ENCODE measurements at regions not wholly inside any gene's neighbourhood (a gene's known extent, or its start where the extent isn't known, plus 50 kb on each side); places are given as distances from the start of the nearest gene placed in this dataset.

GRCh38 chrX:8971116-8971515 is 62.8 kb downstream of the FAM9B start:
- peak; percentile 53 for DNase-seq (ENCODE audit: low read depth)
- TF ChIP-seq, protein P1, sequence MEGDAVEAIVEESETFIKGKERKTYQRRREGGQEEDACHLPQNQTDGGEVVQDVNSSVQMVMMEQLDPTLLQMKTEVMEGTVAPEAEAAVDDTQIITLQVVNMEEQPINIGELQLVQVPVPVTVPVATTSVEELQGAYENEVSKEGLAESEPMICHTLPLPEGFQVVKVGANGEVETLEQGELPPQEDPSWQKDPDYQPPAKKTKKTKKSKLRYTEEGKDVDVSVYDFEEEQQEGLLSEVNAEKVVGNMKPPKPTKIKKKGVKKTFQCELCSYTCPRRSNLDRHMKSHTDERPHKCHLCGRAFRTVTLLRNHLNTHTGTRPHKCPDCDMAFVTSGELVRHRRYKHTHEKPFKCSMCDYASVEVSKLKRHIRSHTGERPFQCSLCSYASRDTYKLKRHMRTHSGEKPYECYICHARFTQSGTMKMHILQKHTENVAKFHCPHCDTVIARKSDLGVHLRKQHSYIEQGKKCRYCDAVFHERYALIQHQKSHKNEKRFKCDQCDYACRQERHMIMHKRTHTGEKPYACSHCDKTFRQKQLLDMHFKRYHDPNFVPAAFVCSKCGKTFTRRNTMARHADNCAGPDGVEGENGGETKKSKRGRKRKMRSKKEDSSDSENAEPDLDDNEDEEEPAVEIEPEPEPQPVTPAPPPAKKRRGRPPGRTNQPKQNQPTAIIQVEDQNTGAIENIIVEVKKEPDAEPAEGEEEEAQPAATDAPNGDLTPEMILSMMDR (IDR thresholded peaks at IDR 0.05; ENCODE audit: insufficient read depth, low read depth, low read length, missing control alignments): peak; percentile 34
- H3K4me3 ChIP-seq (ENCODE audit: low read length): no peak overlapping the region

GRCh38 chrX:8969378-8969777 is 64.5 kb downstream of the FAM9B start:
- no peak for DNase-seq (ENCODE audit: low read depth)
- H3K4me3 ChIP-seq (ENCODE audit: low read length): no peak overlapping the region
- TF ChIP-seq, protein P1 (IDR thresholded peaks at IDR 0.05; ENCODE audit: insufficient read depth, low read depth, low read length, missing control alignments): no peak

GRCh38 chrX:8967461-8967860 is 66.5 kb downstream of the FAM9B start:
- DNase-seq (ENCODE audit: low read depth): no peak
- TF ChIP-seq, protein P1 (IDR thresholded peaks at IDR 0.05; ENCODE audit: insufficient read depth, low read depth, low read length, missing control alignments): no peak
- H3K4me3 ChIP-seq (ENCODE audit: low read length): no peak overlapping the region

GRCh38 chrX:8960957-8961468 is 72.9 kb downstream of the FAM9B start:
- no peak for DNase-seq (ENCODE audit: low read depth)
- TF ChIP-seq, protein P1 (IDR thresholded peaks at IDR 0.05; ENCODE audit: insufficient read depth, low read depth, low read length, missing control alignments): no peak
- no peak overlapping the region for H3K4me3 ChIP-seq (ENCODE audit: low read length)

- no peak for DNase-seq (ENCODE audit: low read depth)
- TF ChIP-seq, protein P1 (IDR thresholded peaks at IDR 0.05; ENCODE audit: insufficient read depth, low read depth, low read length, missing control alignments): no peak
- H3K4me3 ChIP-seq (ENCODE audit: low read length): no peak overlapping the region
Observed at GRCh38 chrX:8955511-8955910, 78.4 kb downstream of the FAM9B start.

DNA sequence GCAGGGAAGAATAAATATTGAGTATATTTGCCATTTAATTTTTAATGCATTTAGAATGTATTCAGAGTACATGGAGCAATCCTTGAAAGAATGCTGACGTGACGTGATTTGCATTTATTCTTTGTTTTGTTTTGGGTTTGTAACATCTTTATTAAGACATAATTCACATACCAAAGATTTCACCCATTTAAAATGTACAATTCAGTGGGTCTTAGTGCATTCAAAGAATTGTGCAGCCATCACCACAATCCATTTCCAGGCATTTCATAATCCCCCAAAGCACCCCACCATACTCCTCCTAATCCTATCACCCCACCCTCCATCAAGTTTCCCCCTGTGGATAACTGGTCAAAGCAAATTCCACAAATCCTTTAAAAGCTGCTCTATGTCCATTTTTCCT is 87.4 kb downstream of the FAM9B start:
- DNase-seq (ENCODE audit: low read depth): no peak
- H3K4me3 ChIP-seq (ENCODE audit: low read length): no peak overlapping the region
- TF ChIP-seq, protein P1 (IDR thresholded peaks at IDR 0.05; ENCODE audit: insufficient read depth, low read depth, low read length, missing control alignments): no peak

GRCh38 chrX:8939322-8939721 is 94.6 kb downstream of the FAM9B start:
- DNase-seq (ENCODE audit: low read depth): no peak
- no peak overlapping the region for H3K4me3 ChIP-seq (ENCODE audit: low read length)
- TF ChIP-seq, protein P1 (IDR thresholded peaks at IDR 0.05; ENCODE audit: insufficient read depth, low read depth, low read length, missing control alignments): no peak
